ENCODE measurements at regions not wholly inside any gene's neighbourhood (a gene's known extent, or its start where the extent isn't known, plus 50 kb on each side); places are given as distances from the start of the nearest gene placed in this dataset.

DNA sequence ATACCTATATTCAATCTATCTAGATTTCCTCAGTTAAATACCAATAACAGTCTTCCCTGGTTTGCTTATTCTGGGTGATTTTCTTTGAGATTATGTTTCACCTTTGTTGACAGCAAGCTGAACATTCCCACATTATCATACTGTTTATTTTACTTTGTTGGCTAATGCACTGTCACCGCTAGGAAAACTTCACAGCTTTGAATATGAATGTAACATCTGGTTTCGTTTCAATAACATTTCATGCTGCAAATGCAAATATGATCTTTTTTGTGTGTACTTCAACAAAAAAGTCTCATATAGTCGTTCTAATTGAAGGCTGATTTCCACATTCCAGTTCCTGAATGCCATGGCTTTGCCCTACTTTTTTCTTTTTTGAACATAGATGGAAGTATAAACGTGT lies 946.3 kb upstream of the GHITM start:
- no peak for TF ChIP-seq CTCF (IDR thresholded peaks at IDR 0.05; ENCODE audit: low read depth, low read length)
- no peak for TF ChIP-seq EZH2phosphoT487 (IDR thresholded peaks at IDR 0.05; ENCODE audit: low read depth)
